Endothelial cell (in vitro differentiated cells): ENCODE measurements at regions not wholly inside any gene's neighbourhood (a gene's known extent, or its start where the extent isn't known, plus 50 kb on each side); places are given as distances from the start of the nearest gene placed in this dataset.
"Not testable (repeated sequence)": the region's sequence is repeated elsewhere in the genome, so short reads cannot be mapped to it uniquely, and the experiment has no call there.

Source experiments
- DNase-seq: peaks from one replicate; pipeline ENCODE4 v3.0.0; 2021; ENCODE audit warnings: low spot score
- H3K27ac Mint-ChIP-seq: one replicate; pipeline ENCODE4 v1.8.0; 2021; ENCODE audit warnings: mixed read lengths, inconsistent platforms; ENCODE audit not compliant: unreplicated experiment
- H3K27me3 Mint-ChIP-seq: one replicate; pipeline ENCODE4 v1.8.0; 2021; ENCODE audit warnings: mild to moderate bottlenecking, moderate library complexity, mixed read lengths, inconsistent platforms; ENCODE audit not compliant: unreplicated experiment
- H3K36me3 Mint-ChIP-seq: one replicate; pipeline ENCODE4 v1.8.0; 2021; ENCODE audit warnings: mild to moderate bottlenecking, low read depth, mixed read lengths, inconsistent platforms; ENCODE audit not compliant: unreplicated experiment
- H3K4me1 Mint-ChIP-seq: one replicate; pipeline ENCODE4 v1.8.0; 2021; ENCODE audit warnings: mild to moderate bottlenecking, mixed read lengths, inconsistent platforms; ENCODE audit not compliant: unreplicated experiment
- H3K4me3 Mint-ChIP-seq: one replicate; pipeline ENCODE4 v1.8.0; 2021; ENCODE audit warnings: mild to moderate bottlenecking, mixed read lengths, inconsistent platforms; ENCODE audit not compliant: unreplicated experiment
- H3K9me3 Mint-ChIP-seq: one replicate; pipeline ENCODE4 v1.8.0; 2021; ENCODE audit warnings: mixed read lengths, inconsistent platforms; ENCODE audit not compliant: unreplicated experiment

DNA sequence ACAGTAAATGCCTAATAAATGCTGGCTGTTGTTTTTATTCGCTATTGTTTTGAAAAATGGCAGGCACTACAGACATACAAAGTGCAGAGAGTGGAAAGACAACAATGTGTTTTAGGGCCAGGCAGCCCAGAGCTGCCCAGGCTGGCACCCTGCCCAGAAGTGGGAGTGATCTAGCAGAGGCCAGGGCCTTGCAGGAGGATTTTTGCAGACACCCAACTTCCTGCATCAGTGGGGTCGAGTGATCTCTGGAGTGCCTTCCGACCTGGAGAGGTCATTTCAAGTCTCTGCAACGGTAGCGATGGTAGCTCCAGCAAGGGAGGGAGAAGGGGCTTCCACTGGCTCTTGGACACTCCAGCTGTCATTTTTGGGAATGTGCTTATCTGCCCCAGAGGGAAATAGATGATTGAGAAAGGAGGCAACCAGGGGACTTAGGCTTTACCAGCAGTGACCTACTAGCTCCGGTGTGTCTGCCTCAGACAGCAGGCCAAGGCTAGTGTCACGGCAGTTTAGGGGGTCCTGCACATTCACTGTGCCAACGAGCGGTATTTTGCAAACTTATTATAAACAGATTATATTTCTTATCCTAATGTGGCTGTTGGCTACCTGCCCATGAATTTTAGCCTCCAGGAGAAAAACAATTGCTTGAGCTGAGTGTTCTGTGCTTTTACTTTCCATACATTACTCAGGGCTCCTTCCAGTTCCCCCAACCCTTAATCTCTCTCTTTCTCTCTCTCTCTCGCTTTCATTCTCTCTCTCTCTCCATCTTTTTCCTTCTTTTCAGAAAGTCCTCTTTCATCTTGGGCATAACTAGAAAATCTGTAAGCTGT lies 153.9 kb upstream of the PLGLB2 start:
- H3K4me1 Mint-ChIP-seq, H3K4me3 Mint-ChIP-seq, DNase-seq, H3K27ac Mint-ChIP-seq, H3K36me3 Mint-ChIP-seq, H3K9me3 Mint-ChIP-seq, H3K27me3 Mint-ChIP-seq: not testable (repeated sequence)

DNA sequence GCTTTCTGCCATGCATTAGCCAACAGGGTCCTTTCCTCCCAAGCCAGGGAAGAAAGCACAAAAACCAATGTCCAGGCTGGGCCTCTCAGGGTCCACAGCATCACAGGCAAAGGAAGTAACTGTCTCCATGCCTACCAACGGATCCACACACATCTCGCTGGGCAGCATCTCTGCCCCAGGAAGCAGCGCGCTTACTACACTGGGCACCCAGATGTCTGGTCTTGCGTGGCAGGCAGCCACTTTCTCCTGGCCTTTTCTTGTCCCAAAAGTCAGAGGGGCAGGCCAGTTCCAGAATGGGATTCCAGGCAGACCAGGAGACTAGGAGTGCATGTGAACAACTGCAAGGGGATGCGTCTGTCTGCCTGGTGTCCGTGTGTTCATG lies 153.3 kb upstream of the PLGLB2 start:
- not testable (repeated sequence) for H3K27me3 Mint-ChIP-seq, H3K4me3 Mint-ChIP-seq, H3K36me3 Mint-ChIP-seq, H3K27ac Mint-ChIP-seq, DNase-seq, H3K4me1 Mint-ChIP-seq, H3K9me3 Mint-ChIP-seq

DNA sequence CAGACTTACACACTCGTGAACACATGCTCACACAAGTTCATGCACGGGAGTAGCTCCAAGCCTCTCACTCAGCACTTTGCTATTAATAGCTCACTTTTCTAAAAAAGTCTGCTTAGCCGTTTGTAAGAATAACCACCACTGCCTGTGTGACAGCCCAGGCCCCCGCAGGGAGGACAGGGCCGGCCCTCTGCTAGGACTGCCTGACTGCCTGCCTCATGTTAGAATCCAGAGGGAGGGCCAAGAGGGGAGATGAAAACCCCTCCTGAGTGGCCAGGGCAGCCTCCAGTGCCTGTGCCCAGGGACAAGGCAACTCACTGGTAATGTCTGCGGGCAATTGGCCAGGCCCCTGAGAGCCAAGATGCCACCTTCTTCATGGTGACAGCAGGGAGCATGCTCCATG lies 152.9 kb upstream of the PLGLB2 start:
- H3K27me3 Mint-ChIP-seq, H3K27ac Mint-ChIP-seq: not testable (repeated sequence)

DNA sequence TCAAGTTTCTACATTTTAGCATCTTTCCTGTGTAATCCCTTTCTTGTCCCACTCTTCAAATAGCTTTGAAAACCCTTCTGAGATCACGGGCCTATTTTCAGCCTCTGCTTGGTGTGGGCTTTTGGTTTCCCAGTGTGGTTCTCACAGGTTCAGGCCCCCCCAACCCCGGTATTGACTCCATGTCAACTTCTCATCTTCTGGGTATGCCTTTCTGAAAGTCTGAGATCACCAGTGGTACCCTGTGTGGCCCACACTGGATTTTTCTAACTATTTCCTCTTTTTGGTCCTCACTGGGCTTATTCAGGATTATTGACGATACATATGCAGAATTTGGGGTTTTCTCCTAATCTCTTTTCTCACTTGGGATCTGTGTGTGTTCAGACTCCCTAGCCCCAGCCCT lies 146.9 kb upstream of the PLGLB2 start:
- not testable (repeated sequence) for H3K4me1 Mint-ChIP-seq, DNase-seq, H3K27me3 Mint-ChIP-seq, H3K27ac Mint-ChIP-seq, H3K36me3 Mint-ChIP-seq, H3K4me3 Mint-ChIP-seq, H3K9me3 Mint-ChIP-seq

More for the DNA sequence above, 152.9 kb upstream of the PLGLB2 start:
- not testable (repeated sequence) for DNase-seq, H3K36me3 Mint-ChIP-seq, H3K4me1 Mint-ChIP-seq, H3K9me3 Mint-ChIP-seq, H3K4me3 Mint-ChIP-seq

DNA sequence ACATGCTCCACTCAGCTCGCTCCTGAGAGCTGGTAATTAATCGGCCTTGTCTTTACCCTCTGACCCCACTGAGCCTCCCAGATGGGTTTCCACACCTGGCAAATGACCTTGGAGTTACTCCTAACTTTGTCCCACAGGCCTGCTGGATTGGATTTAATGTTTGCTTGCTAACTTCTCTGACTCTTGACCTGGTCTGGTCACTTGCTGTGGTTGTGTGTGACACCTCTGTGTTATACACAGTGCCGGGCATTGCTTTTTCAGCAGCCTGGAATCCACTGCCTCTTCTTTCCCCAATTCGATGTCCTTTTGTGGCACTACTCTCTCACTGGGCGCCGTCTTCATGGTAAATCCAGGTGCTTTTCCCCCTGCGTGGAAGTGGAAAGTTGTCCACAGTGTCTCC lies 145.8 kb upstream of the PLGLB2 start:
- H3K4me1 Mint-ChIP-seq, H3K27ac Mint-ChIP-seq, H3K9me3 Mint-ChIP-seq, DNase-seq, H3K4me3 Mint-ChIP-seq, H3K27me3 Mint-ChIP-seq, H3K36me3 Mint-ChIP-seq: not testable (repeated sequence)

DNA sequence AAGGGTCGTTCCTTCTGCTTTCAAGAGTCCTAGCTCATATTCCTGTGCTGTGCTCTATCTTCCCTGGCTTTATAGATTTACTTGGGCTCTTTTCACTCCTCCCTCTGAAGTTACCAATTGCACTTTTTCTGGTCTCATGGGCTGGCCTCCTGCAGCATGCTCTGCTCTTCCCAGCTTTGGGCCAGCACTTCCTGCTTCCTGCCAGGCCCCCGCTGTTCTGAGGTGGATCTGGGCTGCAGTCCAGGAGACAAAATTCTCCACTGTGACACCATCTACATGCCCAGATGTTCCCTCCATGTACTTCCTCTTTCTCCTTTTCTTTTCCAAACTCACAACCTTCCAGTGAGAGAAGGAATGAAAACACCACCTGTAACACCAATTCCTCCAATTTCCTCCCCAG lies 145.2 kb upstream of the PLGLB2 start:
- H3K27ac Mint-ChIP-seq, DNase-seq, H3K9me3 Mint-ChIP-seq, H3K27me3 Mint-ChIP-seq, H3K4me3 Mint-ChIP-seq, H3K36me3 Mint-ChIP-seq, H3K4me1 Mint-ChIP-seq: not testable (repeated sequence)

DNA sequence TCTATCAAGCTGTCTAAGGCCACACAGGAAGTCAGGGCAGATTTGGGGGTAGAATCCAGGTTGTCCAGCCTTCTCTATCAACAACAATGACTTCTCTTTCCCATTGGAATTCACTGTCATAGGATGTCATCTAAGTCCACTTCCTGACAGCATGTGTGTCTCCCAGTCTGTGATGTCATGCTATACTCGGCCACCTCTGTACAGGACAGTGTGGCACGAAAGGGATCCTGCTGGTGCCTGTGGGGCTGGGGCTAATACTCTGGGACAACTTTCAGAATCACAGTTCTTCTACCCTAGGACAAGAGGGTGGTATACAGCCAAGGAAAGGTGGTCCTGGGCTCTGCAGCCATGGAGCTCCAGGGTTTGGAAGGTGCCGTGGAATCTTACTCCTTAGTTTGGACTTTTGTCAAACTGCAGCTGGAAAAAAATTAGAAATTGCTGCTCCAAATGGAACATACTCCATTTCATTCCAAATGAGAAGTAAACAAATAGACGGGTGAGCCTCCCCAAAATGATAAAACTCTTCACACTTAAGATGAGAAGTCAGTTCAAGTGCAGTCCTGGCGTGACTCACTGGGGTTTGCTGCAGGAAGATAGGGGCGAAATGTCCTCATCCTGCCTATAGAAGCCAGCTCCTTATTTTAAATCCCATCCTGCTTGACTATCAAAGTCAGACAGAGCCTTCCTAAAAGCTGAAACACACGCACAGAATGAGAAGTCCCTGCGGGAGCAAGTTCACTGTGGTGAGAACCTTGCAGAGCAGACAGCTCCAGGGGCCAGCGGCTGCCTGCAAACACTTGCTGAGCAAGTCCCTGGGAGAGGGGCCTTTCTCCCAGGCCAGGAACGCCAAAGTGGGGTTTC lies 144.2 kb upstream of the PLGLB2 start:
- not testable (repeated sequence) for H3K4me3 Mint-ChIP-seq, H3K9me3 Mint-ChIP-seq, H3K36me3 Mint-ChIP-seq, H3K27me3 Mint-ChIP-seq, H3K27ac Mint-ChIP-seq, H3K4me1 Mint-ChIP-seq, DNase-seq

DNA sequence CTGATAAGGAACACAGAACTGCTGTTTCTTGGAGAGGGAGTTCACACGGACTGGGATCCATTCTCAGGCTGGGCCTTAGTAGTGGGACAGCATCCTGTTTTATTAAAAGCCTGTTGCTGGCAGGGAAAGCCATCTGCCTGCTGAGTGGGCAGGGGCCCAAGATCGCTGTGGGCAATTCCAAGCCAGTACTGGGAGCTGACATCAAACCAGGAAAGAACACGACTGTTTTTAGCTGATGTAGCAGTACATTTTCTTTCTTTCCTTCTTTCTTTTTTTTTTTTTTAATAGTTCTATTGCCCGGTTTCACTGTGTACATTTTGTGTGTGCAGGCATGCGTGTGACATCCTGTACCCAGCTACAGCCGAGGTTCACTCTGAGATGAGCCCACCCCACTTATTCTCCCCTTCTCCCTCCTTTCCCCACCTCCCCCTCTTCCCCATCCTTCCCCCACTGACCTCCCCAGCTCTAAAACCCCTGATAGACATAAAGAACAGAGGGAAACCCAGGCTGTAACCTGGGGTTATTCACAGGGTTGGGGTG lies 143.5 kb upstream of the PLGLB2 start:
- not testable (repeated sequence) for H3K4me1 Mint-ChIP-seq, H3K36me3 Mint-ChIP-seq, DNase-seq, H3K27ac Mint-ChIP-seq, H3K9me3 Mint-ChIP-seq, H3K4me3 Mint-ChIP-seq, H3K27me3 Mint-ChIP-seq

DNA sequence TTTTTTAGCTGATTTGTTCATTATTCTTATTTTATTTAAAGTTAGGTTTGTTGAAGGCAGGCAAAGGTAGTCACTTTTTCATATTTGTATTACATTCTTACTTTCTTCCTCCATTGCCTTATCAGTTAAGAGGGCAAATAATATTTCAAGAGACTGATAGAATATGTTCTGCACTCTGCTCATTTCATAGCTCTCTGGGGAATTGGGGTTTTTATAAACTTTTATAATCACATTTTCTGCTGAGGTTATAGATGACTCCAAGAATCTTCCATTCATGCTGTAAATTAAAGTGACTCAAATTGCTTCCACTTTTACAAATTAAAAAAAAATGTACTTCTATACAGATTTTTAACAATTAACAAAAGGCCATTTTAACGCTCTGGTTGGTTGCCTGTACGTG lies 142.9 kb upstream of the PLGLB2 start:
- H3K4me1 Mint-ChIP-seq, H3K4me3 Mint-ChIP-seq: not testable (repeated sequence)

DNA sequence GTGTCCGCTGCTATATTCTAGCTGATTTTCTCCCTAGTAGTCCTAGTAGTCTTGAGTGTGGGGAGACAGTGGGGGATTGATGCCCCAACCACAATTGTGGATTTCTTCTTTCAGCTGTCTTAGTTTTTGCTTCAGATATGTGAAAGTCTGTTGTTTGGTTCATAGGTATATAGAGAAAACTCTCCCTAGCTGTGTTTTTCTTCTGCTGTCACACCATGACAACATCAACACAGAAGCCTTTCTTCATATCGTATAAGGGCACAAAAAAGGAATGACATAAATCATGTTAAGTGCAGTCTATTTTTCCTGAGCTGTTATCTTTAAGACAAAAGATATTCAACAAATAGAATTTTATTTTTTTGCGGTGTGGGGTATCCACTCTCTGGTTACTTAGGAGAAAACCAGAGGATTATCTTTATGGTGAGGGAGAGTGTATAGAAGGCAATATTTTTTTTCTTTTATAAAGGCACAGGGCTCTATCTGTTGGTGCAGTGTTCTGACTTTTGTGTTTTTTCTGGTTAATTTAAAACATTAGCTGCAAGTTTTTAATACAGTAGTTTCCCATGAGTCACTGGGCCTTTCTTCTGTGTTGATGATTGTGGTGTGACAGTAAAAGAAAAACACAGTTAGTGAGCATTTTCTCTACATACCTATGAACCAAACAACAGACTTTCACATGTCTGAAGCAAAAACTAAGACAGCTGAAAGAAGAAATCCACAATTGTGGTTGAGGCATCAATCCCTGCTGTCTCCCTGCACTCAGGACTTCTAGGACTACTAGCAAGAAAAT lies 139.3 kb upstream of the PLGLB2 start:
- H3K4me1 Mint-ChIP-seq, DNase-seq, H3K27ac Mint-ChIP-seq, H3K27me3 Mint-ChIP-seq, H3K36me3 Mint-ChIP-seq, H3K4me3 Mint-ChIP-seq, H3K9me3 Mint-ChIP-seq: not testable (repeated sequence)

More for the DNA sequence above, 142.9 kb upstream of the PLGLB2 start:
- not testable (repeated sequence) for H3K27ac Mint-ChIP-seq, DNase-seq, H3K36me3 Mint-ChIP-seq, H3K9me3 Mint-ChIP-seq, H3K27me3 Mint-ChIP-seq

DNA sequence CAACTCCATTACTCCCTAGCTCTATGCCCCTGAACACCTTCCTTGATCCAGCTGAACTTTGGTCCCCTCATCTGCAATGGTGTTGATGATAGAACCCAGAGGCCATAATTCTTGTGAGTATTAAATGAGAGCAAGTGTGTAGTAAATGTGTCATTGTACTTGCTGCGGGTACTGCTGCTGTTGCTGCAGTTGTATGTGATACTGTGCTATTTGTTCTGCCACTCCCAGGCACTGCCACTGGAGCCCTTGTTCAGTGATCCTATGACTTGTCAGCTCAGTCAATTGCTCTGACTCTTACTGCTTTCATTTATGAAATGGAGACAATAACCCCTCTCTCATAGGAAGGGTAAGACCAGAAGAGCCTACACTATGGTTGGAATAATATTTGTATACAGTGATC lies 136.9 kb upstream of the PLGLB2 start:
- not testable (repeated sequence) for H3K9me3 Mint-ChIP-seq, H3K36me3 Mint-ChIP-seq, H3K27me3 Mint-ChIP-seq, H3K27ac Mint-ChIP-seq, H3K4me3 Mint-ChIP-seq, H3K4me1 Mint-ChIP-seq, DNase-seq
